ENCODE measurements at regions not wholly inside any gene's neighbourhood (a gene's known extent, or its start where the extent isn't known, plus 50 kb on each side); places are given as distances from the start of the nearest gene placed in this dataset.

GRCh38 chr6:164022632-164023031 is 608.1 kb downstream of the QKI start:
- Mint-ChIP-seq H3K27me3 (ENCODE audit: unreplicated experiment) (peaks cover 1% of the 10 kb centered on the region), H3K4me1 (ENCODE audit: low read depth, unreplicated experiment) (peaks cover 3% of the 10 kb centered on the region), H3K4me3 (ENCODE audit: unreplicated experiment) (no peak overlapping the region), H3K36me3 (ENCODE audit: unreplicated experiment) (no peaks in the 10 kb centered on the region), H3K27ac (ENCODE audit: unreplicated experiment) (no peak overlapping the region), H3K9me3 (ENCODE audit: unreplicated experiment) (no peaks in the 10 kb centered on the region)
- TF ChIP-seq CTCF (IDR thresholded peaks at IDR 0.05; ENCODE audit: partially characterized antibody, unreplicated experiment): no peak
- no peak for DNase-seq

GRCh38 chr6:164021589-164022250 is 607.2 kb downstream of the QKI start:
- no peak for TF ChIP-seq CTCF (IDR thresholded peaks at IDR 0.05; ENCODE audit: partially characterized antibody, unreplicated experiment)
- Mint-ChIP-seq H3K27ac (ENCODE audit: unreplicated experiment) (no peak overlapping the region), H3K4me3 (ENCODE audit: unreplicated experiment) (no peak overlapping the region), H3K9me3 (ENCODE audit: unreplicated experiment) (peaks cover 2% of the 10 kb centered on the region), H3K36me3 (ENCODE audit: unreplicated experiment) (no peaks in the 10 kb centered on the region), H3K27me3 (ENCODE audit: unreplicated experiment) (peaks cover 1% of the 10 kb centered on the region), H3K4me1 (ENCODE audit: low read depth, unreplicated experiment) (peaks cover 3% of the 10 kb centered on the region)
- no peak for DNase-seq

GRCh38 chr6:164020142-164020541 is 605.6 kb downstream of the QKI start:
- no peak for TF ChIP-seq CTCF (IDR thresholded peaks at IDR 0.05; ENCODE audit: partially characterized antibody, unreplicated experiment)
- Mint-ChIP-seq H3K4me1 (ENCODE audit: low read depth, unreplicated experiment) (peaks cover 3% of the 10 kb centered on the region), H3K4me3 (ENCODE audit: unreplicated experiment) (no peak overlapping the region), H3K9me3 (ENCODE audit: unreplicated experiment) (peaks cover 3% of the 10 kb centered on the region), H3K27me3 (ENCODE audit: unreplicated experiment) (peaks cover 1% of the 10 kb centered on the region), H3K27ac (ENCODE audit: unreplicated experiment) (no peak overlapping the region), H3K36me3 (ENCODE audit: unreplicated experiment) (no peaks in the 10 kb centered on the region)
- DNase-seq: no peak

- Mint-ChIP-seq H3K27ac (ENCODE audit: unreplicated experiment) (no peak overlapping the region), H3K36me3 (ENCODE audit: unreplicated experiment) (no peaks in the 10 kb centered on the region), H3K4me1 (ENCODE audit: low read depth, unreplicated experiment) (no peaks in the 10 kb centered on the region), H3K4me3 (ENCODE audit: unreplicated experiment) (no peak overlapping the region), H3K9me3 (ENCODE audit: unreplicated experiment) (peaks cover 3% of the 10 kb centered on the region), H3K27me3 (ENCODE audit: unreplicated experiment) (no peaks in the 10 kb centered on the region)
- no peak for DNase-seq
- TF ChIP-seq CTCF (IDR thresholded peaks at IDR 0.05; ENCODE audit: partially characterized antibody, unreplicated experiment): no peak
Observed at GRCh38 chr6:164018133-164018532, 603.6 kb downstream of the QKI start.

- TF ChIP-seq CTCF (IDR thresholded peaks at IDR 0.05; ENCODE audit: partially characterized antibody, unreplicated experiment): no peak
- H3K4me1 Mint-ChIP-seq (ENCODE audit: low read depth, unreplicated experiment): no peaks in the 10 kb centered on the region
- no peak overlapping the region for H3K4me3 Mint-ChIP-seq (ENCODE audit: unreplicated experiment)
- no peaks in the 10 kb centered on the region for H3K27me3 Mint-ChIP-seq (ENCODE audit: unreplicated experiment)
- H3K36me3 Mint-ChIP-seq (ENCODE audit: unreplicated experiment): no peaks in the 10 kb centered on the region
- no peak overlapping the region for H3K27ac Mint-ChIP-seq (ENCODE audit: unreplicated experiment)
- H3K9me3 Mint-ChIP-seq (ENCODE audit: unreplicated experiment): peaks cover 3% of the 10 kb centered on the region
- no peak for DNase-seq
Observed at GRCh38 chr6:164016056-164016455, 601.5 kb downstream of the QKI start.
